ENCODE measurements at regions not wholly inside any gene's neighbourhood (a gene's known extent, or its start where the extent isn't known, plus 50 kb on each side); places are given as distances from the start of the nearest gene placed in this dataset.

DNA sequence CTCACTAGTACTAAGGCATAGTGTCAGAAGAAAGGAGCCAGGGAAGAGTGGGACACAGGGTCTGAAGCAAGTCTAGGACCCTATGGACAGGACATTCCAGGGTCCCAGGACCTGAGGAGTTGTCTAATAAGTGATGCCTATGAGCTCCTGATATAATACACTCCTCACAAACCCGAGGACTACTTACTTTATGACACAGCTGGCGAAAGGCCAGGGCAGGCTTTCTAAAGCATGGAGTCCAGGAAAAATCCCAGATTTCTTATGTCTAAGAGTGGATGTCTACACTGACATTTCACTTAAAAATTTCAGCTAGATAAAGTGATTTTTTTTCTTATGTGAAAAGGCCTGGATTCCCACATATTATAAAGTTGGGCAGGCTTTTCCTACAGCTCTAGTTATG lies 502.2 kb upstream of the SETBP1 start:
- no peak for DNase-seq

DNA sequence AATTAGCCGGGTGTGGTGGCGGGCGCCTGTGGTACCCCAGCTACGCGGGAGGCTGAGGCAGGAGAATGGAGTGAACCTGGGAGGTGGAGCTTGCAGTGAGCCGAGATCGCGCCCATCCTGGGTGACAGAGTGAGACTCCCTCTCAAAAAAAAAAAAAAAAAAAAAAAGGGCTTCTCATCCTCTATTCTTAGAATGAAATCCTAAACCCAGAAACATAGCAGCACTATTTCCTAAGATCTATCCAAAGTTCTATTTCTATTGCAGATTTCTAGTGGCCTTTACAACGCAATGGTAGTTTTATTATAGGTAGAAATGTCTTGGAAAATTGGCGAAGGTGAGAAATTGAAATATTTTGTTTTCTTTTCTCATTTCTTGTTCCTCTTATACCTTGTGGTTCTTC lies 501.0 kb upstream of the SETBP1 start:
- no peak for DNase-seq

DNA sequence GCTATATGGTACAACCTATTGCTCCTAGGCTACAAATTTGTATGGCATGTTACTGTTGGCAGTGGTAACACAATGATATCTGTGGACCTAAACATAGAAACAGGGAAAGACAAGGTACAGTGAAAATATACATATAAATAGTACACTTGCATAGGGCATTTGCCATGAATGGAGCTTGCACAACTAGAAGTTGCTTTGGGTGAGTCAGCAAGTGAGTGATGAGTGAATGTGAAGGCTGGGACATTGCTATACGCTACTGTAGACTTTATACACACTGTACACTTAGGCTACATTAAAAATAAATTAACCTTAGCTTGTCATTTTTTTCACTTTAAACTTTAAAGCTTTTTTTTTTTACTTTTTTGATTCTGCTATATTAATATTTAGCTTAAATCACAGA lies 500.0 kb upstream of the SETBP1 start:
- no peak for DNase-seq

DNA sequence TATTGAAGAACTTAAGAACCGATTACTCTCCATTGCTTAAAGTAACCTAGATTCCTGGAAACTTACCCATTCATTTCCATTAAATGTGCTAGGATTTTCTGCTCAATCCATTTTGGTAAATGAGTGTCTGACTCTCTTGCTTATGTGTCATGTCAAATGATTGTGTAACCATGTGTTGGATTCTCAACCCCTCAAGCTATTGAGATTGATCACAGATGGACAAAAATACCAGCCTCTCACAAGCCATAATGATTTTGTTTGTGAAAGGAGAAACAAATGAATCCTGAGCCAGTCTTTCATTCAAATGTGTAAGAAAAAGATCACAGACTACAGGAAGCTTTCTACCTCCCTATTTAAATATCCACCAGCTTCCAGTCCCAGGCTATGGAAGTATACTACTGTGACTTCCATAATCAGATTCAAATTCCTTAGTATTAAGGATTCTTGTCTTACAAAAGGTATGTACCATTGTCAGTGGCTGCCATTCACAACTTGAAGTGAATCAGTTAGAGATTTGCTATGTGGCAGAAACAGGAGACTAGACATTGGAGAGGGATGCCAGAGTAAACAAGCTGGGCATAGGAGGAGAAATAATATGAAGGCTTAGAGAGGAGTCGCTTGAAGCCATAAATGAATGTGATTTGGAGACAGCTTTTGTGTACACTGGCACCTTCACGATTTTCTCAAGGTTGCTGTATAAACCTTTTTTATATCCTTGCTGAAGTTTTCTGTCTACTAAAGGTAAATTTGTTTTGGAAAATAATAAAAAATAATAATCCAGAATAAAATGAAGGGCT lies 498.5 kb upstream of the SETBP1 start:
- no peak for DNase-seq

DNA sequence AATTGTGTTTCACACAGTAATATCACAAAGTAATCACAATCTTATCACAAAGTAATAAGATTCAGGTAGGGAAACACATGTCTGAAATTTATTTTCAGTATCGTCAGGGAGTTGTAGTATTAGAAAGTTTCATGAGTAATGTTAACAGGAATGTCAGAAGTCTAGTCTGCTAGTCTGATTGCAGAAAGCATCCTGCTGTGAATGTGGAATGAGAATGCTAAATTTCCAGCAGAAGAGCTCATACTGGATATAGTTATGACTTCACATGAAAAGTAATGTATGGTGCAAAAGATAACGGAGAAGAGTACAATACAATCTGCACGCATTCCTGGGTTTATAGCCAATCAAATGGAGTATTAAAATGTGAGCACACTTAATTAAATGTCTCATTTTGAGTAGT lies 494.7 kb upstream of the SETBP1 start:
- DNase-seq = no peak

DNA sequence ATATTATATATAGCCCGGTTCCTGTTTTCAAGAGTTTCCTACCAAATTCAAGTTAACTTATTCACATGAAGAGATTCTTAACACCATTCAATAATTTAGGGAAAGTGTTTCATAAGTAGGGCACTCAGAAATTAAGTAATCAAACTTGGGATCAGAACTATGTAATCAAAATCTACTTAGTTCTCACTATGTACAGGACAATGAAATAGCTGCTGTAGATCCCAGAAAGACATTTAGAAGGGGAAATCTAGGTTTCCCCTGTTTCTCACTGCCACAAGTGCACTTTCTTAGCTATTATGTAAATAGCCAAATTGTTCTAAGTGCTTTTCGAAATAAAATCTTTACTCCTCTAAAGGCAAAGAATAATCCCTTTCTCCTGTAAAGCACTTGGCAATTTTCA lies 493.6 kb upstream of the SETBP1 start:
- DNase-seq = no peak

DNA sequence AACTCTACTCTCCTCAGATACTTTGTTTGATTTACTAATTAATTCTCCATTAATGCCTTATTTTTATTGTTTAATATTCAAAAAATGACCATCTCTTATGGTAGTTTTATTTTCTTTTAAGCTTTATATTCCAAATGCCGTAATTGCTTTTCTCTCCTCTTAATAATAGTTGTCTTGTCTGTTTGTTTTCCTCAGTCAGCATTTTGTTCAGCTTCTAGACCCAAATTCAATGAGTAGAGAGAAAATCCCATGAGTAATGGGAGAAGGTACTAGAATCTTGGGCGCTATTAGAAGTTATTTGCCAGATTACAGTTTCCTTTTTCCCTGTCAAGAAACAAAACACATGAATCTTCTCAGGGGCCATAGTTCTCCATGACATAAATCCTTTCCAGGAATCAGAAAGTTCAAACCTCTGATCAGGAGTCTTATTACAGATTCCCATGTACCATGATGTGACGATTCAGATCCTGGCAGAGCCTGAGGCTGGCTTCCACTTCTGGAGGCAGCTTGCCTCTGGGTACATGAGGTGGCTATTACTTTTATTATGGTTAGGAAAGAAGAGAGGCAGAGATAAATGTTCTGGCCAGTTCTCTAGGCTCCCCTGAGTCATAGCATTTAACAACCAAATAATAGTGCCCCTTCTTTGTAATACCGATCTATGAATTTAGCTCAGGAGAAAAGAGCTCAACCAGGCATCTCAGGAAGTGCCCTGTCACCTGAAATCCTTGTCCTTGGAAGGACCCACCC lies 485.1 kb upstream of the SETBP1 start:
- no peak for DNase-seq

DNA sequence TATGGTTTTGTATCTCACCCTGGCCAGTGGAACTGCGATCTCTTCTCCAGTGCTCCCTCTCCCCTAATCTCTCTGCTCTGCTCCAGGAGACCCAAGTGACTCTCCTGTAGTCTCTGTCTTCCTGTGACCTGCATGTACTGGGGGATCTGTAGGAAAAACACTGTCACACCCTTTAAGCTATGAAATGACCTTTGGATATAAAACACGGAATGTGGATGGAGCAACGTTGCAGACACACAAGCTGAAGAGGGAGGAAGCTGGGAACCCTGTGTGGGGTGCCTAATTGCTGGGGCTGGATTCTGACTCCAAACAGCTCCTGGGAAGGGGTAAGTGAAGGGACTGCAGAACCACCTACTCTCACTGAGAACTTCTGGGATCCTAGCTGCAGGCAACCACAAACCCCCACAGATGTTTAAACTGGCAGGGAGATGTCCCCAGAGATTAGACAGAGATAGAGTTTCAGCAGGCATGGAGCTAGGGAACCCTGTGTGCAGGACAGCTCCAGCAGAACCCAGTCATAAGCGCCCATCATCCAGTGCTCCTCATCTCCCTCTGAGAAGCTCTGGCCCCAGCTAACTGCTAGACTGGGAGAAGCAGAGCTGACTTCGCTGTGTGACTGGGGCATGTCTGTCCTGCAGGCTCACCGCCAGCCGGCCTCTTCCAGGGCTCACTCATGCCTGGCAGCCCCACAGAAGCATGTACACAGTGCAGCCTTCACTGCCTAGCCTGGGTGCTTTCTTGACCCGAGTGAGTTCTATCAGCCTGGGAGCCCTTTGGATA lies 482.7 kb upstream of the SETBP1 start:
- no peak for DNase-seq

DNA sequence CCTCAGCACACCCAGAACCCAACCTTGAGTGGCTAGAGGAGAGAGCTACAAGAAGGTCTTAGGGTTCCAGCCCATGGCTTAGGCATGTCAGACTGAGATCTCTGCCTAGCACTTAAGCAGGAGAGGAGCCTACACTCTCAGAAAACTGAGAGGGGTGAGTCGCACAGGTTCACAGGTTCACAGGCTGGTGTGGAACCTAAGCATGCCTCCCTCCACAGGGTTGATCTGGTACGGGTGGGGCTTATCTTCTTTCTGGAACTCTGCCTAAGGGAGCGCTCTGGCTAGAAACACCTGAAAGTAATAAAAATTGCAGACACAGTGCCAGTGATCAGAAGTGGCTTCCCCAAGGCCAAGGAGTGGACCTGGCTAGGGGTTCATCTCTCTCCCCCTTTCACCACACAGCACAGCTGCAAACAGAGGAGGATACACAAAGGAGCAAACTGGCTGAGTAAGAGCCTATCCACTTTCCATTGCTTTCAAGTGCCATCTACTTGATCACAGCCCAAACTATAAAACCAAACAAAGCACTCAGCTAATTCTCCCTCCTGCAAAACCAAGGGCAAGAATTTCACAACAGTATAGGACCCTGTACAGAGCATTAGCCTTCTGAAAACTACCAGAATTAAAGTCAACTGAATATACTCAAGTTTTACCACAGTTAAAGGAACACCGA lies 481.9 kb upstream of the SETBP1 start:
- no peak for DNase-seq

DNA sequence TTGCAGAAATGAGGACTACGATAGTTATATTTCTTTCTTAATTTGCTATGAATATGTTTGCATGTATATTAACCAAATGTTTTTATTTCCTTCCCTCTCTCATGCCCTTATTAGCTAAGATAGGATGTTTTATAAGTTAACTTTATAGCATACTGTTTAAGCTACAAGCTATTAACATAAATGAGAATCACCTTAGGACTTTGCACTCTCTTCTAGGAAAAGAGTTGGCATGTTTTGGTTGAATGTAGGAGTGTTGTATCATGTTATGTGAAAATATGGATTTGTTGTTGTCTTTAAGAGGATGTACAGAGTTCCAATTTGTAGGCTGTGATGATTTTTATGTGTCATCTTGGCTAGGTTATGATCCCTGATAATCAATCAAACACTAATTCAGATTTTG lies 467.4 kb upstream of the SETBP1 start:
- DNase-seq = no peak

DNA sequence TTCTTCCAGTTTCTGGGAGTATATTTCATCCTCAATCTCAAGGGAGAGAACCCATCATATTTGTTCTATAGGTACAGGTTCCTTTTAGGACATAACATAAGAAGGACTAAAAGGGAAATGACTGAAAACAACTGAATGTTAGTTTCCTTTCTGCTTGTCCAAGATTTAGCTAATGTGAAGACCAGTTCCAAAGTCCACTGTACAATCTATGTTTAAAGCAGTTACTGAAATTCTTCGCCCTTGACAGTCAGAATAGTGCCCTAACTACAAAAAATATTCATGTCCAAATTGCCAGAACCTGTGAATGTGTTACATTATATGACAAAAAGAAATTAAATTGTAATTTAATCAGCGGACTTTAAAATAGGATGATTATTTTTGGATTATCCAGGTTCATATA lies 466.3 kb upstream of the SETBP1 start:
- DNase-seq = no peak

DNA sequence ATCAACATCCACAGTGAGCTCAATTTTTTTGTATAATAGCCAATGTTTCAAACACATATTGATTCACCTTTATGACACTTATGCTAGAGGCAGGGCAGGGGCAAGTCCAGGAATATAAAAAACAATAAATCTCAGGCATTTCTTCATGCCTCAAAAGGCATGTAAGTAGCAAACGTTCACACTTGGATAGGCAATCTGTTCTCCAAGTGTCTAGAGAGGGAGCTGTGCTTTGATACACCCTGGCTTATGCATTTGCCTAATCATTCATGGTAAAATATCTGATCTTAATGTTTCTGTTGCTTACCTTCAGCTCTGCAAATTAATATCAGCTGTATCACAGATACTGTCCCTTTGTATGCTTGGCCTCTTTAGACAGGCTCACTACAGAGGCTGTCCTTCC lies 464.5 kb upstream of the SETBP1 start:
- no peak for DNase-seq

DNA sequence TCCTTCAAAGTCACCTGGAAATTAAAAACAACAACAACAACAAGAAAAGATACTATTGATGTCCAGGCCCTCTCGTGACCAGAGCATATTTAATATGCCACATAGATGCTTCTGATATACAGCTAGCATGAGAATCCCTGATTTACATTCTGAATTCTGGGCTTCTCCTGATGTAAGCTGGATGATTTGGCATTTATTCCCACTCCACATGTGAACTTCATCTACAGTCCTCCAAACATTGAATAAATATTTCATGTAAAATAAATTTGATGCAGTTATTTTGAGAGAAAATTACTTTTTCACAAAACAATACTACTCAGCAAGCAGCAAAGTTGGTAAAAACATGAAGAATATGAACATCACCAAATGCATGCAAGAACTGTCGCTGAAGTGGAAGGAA lies 453.2 kb upstream of the SETBP1 start:
- DNase-seq = no peak

DNA sequence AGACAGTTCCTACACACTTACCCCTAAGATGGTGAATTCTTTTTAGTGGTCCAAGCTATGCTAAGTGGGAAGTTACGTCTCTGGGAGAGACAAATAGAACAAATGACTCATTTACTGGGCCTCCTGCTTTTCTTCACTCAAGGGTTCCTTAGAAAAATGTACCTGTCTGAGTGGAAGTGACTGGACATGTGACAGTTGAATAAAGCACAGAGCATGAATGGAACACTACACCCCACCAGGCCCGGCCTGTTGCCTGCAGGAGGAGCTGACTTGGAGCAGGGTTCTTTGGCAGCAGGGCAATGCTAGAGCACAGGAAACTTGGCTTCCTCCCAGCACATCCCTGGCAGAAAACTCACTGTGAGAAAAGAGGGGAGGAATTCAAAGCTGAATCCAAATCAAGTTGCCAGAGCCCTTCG lies 451.0 kb upstream of the SETBP1 start:
- DNase-seq = no peak

DNA sequence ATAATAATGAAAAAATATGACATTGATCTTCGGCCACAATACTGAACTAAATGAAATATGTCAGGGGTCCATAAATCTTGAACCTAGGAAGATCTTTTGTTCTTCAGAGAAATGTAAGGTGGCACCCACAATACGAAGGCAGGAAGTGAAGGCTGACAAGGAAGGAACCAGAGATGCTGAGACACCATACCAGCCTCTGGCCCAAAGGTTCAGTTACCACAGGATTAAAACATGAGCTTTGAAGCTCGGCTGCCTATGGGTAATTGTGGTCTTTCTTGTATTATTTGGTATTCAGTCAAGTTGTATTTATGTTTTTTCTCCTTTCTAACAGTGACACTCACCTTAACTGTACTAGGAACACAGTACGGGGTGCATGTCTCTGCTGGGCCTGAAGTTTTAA lies 448.8 kb upstream of the SETBP1 start:
- DNase-seq = no peak

DNA sequence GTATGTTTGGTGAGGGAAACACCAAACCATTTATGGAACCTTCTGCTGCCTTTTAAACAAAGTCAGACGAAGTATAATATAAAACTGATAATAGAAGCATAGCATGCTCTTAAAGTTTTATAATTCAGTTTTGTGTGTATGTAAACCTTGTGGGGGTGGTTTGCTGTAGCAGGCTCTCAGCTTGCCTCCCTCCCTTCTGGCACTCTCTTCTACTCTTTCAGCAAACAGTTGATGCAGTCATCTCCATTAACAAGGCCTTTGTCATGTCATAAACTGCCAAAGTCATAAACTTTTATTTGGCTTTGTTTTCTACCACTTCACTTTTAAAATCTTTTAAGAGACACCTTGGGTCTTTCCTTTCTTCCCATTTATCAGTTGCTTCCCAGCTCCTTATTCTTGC lies 448.2 kb upstream of the SETBP1 start:
- DNase-seq = no peak

DNA sequence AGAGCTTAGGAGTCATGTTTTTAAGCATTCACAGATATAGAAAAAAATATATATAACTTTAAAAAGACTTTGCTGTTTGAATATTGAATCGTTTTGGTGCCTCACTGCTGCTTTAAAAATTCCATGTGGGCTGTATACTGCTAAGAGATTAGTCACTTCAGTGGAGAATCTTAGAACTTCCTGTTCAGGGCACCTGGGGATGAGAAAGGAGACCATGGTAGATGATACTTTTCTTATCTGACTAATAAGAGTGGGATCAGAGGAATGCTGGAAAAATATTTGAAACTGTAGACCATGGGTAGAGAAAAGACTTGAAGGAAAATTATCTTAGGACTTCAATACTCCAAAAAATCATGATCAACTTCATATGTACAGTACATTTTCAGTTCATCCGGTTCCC lies 442.2 kb upstream of the SETBP1 start:
- no peak for DNase-seq

DNA sequence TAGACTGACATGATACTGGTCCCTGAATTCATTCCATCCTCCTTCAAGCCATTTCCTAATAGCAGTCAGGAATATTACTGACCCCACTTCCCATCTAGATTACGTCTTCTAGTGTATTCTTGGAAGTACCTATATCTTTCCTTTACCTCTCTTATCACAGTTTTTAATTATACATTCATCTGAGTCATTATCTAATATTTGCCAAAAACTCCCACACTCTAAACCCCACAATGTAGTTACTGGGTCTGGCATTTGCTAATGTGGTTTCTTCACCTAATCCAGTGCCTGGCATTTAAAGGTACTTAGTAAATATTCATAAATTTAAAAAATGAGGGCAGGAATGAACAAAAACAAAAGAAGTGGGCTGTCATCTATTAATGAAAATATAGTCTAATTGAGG lies 441.8 kb upstream of the SETBP1 start:
- no peak for DNase-seq

DNA sequence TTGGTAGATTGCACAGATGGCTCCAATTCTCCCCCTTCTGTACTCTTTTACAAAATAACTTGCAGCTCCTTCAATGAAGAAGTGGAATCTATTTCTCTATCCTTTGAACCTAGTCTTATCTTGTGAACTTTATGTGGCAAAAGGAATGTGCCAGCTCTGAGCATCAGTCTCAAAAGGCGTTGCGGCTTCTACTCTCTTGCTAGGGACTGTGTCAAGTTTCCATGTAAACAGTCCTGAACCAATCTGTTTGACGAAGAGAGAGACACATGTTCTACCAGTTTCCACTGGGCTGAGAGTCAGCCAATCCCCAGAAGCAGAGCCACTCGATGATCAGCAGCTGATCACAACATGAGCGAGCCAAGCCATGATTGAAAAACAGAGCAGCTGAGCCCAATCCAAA lies 439.7 kb upstream of the SETBP1 start:
- no peak for DNase-seq

DNA sequence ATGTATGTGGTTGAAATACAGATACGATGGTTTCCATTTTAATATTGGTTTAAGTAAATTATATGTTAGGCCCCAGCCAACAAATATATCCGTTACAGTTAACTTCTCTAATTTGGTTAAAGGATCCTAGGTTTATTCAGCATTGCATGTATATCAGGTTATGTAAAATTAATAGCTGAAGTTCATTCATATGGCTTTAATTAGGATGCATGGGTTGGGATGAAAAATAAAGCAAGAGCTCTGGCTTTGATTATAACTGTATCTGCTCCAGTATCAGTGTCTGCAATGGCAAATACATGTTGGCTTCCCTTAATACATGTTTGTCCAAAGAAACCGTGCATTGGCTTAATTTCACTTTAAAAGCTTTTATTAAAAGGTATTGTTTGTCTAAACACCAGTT lies 435.7 kb upstream of the SETBP1 start:
- no peak for DNase-seq

DNA sequence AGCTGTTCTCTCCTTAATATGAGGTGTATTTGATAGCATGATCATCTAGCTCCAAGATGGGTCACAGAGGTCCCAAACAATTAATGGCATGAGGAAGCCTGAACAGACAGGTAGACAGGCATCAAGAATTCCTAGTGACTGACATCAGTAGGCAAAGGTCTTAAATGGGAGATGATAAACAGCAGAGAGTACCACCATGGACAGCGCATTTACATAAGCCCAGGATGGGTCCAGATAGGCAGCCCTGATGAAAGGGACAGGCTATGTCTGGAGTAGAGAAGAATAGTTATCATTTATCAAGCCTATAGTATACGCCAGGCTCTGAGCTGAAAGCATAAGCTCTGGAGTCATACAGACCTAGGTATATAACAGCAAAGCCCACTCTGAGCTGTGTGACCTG lies 434.7 kb upstream of the SETBP1 start:
- DNase-seq = no peak

DNA sequence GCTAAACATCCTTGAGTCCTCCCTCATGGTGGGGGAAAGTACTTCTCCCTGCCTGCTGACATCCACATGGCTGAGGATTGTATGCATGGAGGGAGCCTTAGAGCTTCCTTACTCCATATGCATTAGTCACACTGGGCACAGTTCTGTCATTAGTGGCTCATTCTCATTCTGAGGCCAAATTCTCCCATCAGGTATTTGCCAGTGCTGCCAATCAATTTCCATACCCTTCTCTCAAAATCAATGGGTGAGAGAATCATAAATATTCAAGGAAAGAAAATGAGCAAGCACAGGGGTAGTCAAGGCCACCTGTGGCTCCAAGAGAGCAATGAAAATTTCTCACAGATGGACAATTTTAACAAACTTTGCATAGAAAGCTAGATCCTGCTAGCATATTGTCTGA lies 422.6 kb upstream of the SETBP1 start:
- DNase-seq = no peak

DNA sequence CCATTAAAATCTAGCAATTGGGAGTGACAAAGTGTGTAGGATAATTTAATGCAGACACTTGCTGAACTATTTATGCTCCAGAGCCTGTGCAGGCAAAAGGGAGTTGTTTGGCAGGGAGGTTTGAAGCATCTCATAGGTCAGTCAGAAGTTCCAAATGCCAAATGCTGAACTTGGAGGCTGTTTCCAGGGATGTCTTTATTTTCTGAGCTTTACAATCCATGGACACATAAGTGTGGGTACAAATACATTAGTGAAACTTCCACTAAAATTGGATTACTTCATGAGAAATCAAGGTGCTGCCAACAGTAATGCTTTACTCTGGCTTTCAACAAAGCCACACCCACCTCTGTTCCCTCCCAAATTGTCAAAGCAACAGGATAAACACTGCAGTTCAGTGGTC lies 422.1 kb upstream of the SETBP1 start:
- DNase-seq = no peak

Data from NCI-H2227 treated with DMSO at 0.1 percent for 48 hours (cell line).